OCI-LY7 (cell line): ENCODE measurements at regions not wholly inside any gene's neighbourhood (a gene's known extent, or its start where the extent isn't known, plus 50 kb on each side); places are given as distances from the start of the nearest gene placed in this dataset.
A peak's percentile ranks its signal among the peaks of the same experiment; 100 is the strongest.

Experiments used
- BruUV-seq: library from RNA; stranded (reverse); fragments of 400-500 nt; replicated peaks from 2 replicates; lab custom pipeline; 2021; lab: Mats Ljungman, UMichigan
- CTCF ChIA-PET: fragments of 300-600 bp; sonication (Branson Sonifier 250); formaldehyde crosslinking; loops from one replicate; lab custom pipeline; 2022; ENCODE audit warnings: antibody characterized with exemption; ENCODE audit not compliant: unreplicated experiment; lab: Charles Lee
- POLR2A ChIA-PET: fragments of 300-600 bp; sonication (Branson Sonifier 250); formaldehyde crosslinking; loops from one replicate; lab custom pipeline; 2022; ENCODE audit warnings: antibody characterized with exemption; lab: Charles Lee
- DNase-seq: peaks from one replicate; pipeline ENCODE4 v3.0.0-alpha.2; 2015; ENCODE audit warnings: low spot score
- H2AFZ ChIP-seq: fragments of 200-600 bp; sonication (generic), shearing (Covaris generic); 2 replicates; pipeline ENCODE4 v1.6.1; 2014; ENCODE audit warnings: mild to moderate bottlenecking, antibody characterized with exemption, low read length, moderate library complexity
- H3K27ac ChIP-seq: fragments of 200-600 bp; sonication (generic); 2 replicates; pipeline ENCODE4 v1.5.1; 2014; ENCODE audit warnings: mixed run types, low read depth, mild to moderate bottlenecking, moderate library complexity, low read length, inconsistent platforms; ENCODE audit not compliant: poor library complexity, severe bottlenecking
- H3K36me3 ChIP-seq: fragments of 200-600 bp; sonication (generic); 2 replicates; pipeline ENCODE4 v1.6.1; 2014; ENCODE audit warnings: mild to moderate bottlenecking, antibody characterized with exemption, low read length, moderate library complexity, mixed read lengths; ENCODE audit not compliant: insufficient read depth
- H3K4me1 ChIP-seq: fragments of 200-600 bp; sonication (generic); 2 replicates; pipeline ENCODE4 v1.5.1; 2014; ENCODE audit warnings: mild to moderate bottlenecking, low read length; ENCODE audit not compliant: insufficient read depth, poor library complexity, severe bottlenecking
- H3K4me2 ChIP-seq: fragments of 200-600 bp; sonication (generic); 2 replicates; pipeline ENCODE4 v1.6.1; 2014; ENCODE audit warnings: mild to moderate bottlenecking, low read length
- H3K4me3 ChIP-seq: fragments of 200-600 bp; sonication (generic); 2 replicates; pipeline ENCODE4 v1.5.1; 2014; ENCODE audit warnings: mild to moderate bottlenecking, low read depth, low read length; ENCODE audit not compliant: poor library complexity, severe bottlenecking
- H3K79me2 ChIP-seq: fragments of 200-600 bp; sonication (generic); 2 replicates; pipeline ENCODE4 v1.6.1; 2016; ENCODE audit warnings: low read depth, mild to moderate bottlenecking, low read length, moderate library complexity, mixed read lengths; ENCODE audit not compliant: insufficient read depth
- H3K9me2 ChIP-seq: fragments of 200-600 bp; sonication (generic); 2 replicates; pipeline ENCODE4 v1.6.1; 2016; ENCODE audit warnings: mild to moderate bottlenecking, low read length, mixed read lengths; ENCODE audit not compliant: insufficient read depth
- H3K9me3 ChIP-seq: fragments of 200-600 bp; sonication (generic); 2 replicates; pipeline ENCODE4 v1.6.1; 2014; ENCODE audit warnings: mild to moderate bottlenecking, mixed run types, low read length, mixed read lengths
- H4K20me1 ChIP-seq: fragments of 200-600 bp; sonication (generic); 2 replicates; pipeline ENCODE4 v1.6.1; 2014; ENCODE audit warnings: mild to moderate bottlenecking, antibody characterized with exemption, low read length, moderate library complexity, mixed read lengths; ENCODE audit not compliant: insufficient read depth
- EZH2phosphoT487 ChIP-seq: fragments of 200-600 bp; sonication (generic); IDR thresholded peaks from 2 replicates; pipeline ENCODE4 v1.6.1; 2018; ENCODE audit warnings: low read depth, borderline replicate concordance, mild to moderate bottlenecking, mixed run types, antibody characterized with exemption, low read length, moderate library complexity, mixed read lengths
- intact Hi-C: fragments of 100-400 bp; cut with micrococcal nuclease; formaldehyde crosslinking; loops from one replicate; pipeline ENCODE4 v1.10.0; 2022; ENCODE audit not compliant: unreplicated experiment
- TF ChIP-seq, protein P1 (sequence below): fragments of 200-600 bp; sonication (generic); conservative IDR thresholded peaks from 2 replicates; pipeline ENCODE4 v1.5.1; 2014; ENCODE audit warnings: mild to moderate bottlenecking, antibody characterized with exemption, low read length, moderate library complexity, mixed read lengths

DNA sequence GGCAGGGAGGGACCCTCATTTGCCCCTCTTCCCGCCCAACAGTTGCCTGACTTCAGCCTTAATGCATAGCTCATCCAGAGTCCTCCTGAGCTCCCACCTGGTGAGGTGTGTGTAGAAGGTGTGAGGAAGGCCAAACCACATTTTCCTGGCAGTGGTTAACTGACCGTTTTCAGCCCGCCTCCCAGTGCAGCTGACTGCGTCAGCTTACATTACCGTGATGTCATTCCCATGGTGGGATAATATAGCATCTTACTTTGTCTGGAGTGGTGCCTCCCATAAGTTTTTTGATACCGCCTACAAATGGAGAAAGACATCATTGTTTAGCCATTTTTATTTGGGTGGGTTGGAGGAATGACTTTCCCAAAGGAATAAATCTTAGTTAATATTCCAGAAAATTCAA is 151.9 kb downstream of the C9orf152 start:
- H3K4me2 ChIP-seq, result peak overlapping the region; percentile 36
- TF ChIP-seq, protein P1, sequence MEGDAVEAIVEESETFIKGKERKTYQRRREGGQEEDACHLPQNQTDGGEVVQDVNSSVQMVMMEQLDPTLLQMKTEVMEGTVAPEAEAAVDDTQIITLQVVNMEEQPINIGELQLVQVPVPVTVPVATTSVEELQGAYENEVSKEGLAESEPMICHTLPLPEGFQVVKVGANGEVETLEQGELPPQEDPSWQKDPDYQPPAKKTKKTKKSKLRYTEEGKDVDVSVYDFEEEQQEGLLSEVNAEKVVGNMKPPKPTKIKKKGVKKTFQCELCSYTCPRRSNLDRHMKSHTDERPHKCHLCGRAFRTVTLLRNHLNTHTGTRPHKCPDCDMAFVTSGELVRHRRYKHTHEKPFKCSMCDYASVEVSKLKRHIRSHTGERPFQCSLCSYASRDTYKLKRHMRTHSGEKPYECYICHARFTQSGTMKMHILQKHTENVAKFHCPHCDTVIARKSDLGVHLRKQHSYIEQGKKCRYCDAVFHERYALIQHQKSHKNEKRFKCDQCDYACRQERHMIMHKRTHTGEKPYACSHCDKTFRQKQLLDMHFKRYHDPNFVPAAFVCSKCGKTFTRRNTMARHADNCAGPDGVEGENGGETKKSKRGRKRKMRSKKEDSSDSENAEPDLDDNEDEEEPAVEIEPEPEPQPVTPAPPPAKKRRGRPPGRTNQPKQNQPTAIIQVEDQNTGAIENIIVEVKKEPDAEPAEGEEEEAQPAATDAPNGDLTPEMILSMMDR, result no peak
- no peak for TF ChIP-seq EZH2phosphoT487
- H3K79me2 ChIP-seq, result peaks cover 100% of the 10 kb centered on the region
- CTCF ChIA-PET, result no interaction called here
- no peaks in the 10 kb centered on the region for H3K9me2 ChIP-seq
- H3K9me3 ChIP-seq, result no peaks in the 10 kb centered on the region
- no peak for DNase-seq
- intact Hi-C loops, result no loop called here
- BruUV-seq, result no TSS peak
- POLR2A ChIA-PET, result interaction anchor here (0.6 to 2.8 kb wide), 7 partner anchors 10 to 168 kb away, joined by 3 to 14 read pairs (median 4); no protein-coding TSS in a partner anchor
- no peak overlapping the region for H3K27ac ChIP-seq
- no peak overlapping the region for H2AFZ ChIP-seq
- H4K20me1 ChIP-seq, result no peaks in the 10 kb centered on the region
- peaks cover 89% of the 10 kb centered on the region for H3K36me3 ChIP-seq
- H3K4me1 ChIP-seq, result peaks cover 65% of the 10 kb centered on the region
- H3K4me3 ChIP-seq, result no peak overlapping the region

DNA sequence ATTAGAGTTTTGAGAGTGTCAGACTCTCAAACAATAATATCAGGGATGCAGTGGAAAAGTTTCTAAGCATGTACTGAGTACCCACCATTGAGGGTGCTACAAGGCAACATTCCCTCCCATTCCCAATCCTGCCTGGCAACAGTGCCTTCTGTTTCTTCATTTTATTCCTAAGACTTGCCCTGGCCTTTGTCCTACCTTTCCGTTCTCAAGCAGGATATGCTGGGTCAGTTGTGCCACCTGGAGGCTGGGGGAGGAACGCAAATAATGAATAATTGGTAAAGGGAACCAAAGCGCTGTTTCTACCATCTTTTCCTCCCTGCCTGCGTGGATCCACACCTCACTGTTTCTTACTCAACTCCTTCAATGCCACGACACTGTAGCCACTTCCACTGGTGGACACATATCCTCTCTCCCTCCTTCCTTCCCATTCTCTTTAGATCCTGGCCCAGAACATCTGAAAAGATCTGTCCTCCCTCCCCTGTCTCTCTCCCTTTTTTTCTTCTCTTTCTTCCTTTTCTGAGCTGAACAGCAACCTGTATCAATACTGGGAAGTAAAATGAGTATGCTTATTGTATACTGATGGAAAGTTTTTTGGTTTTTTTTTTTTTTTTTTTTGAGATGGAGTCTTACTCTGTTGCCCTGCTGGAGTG is 149.5 kb downstream of the C9orf152 start:
- H3K27ac ChIP-seq, result peak overlapping the region; percentile 48
- H3K9me2 ChIP-seq, result no peaks in the 10 kb centered on the region
- peaks cover 91% of the 10 kb centered on the region for H3K36me3 ChIP-seq
- intact Hi-C loops, result loop anchor here (1.0 to 2.0 kb wide), 4 partner anchors 84 to 155 kb away; no protein-coding TSS in a partner anchor
- ChIA-PET CTCF (interaction anchor here (1.0 to 1.5 kb wide), 5 partner anchors 85 to 152 kb away, joined by 3 to 5 read pairs (median 3); no protein-coding TSS in a partner anchor), POLR2A (interaction anchor here (1.1 to 2.9 kb wide), 6 partner anchors 89 to 155 kb away, joined by 3 to 14 read pairs (median 9); no protein-coding TSS in a partner anchor)
- DNase-seq, result peak; percentile 70
- peak overlapping the region; percentile 61 for H3K4me2 ChIP-seq
- TF ChIP-seq, protein P1, result peak; percentile 89
- TF ChIP-seq EZH2phosphoT487, result no peak
- H2AFZ ChIP-seq, result no peak overlapping the region
- H3K4me1 ChIP-seq, result peaks cover 44% of the 10 kb centered on the region
- BruUV-seq, result no TSS peak
- H4K20me1 ChIP-seq, result no peaks in the 10 kb centered on the region
- H3K4me3 ChIP-seq, result peak overlapping the region; percentile 23
- no peaks in the 10 kb centered on the region for H3K9me3 ChIP-seq
- H3K79me2 ChIP-seq, result peaks cover 99% of the 10 kb centered on the region

DNA sequence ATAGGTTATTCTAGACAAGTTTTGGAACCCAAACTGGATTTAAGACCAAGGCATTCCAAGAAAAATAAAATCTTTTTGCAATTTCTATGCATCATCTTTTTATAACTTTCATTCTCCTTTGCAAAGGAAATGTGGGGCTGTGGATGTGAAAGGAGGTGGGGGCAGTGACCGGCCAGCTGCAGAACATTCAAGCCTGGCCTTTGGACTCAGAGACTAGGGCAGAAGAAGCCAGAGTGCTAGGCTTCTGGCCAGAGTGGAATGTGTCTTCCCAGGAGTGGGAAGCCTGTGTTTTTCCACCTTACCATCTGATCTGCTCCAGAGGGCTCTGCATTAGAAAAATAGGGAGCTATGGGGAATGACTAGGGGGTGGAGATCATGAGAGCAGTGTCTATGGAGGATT is 148.5 kb downstream of the C9orf152 start:
- H3K9me2 ChIP-seq, result no peaks in the 10 kb centered on the region
- H3K4me1 ChIP-seq, result peaks cover 46% of the 10 kb centered on the region
- no TSS peak for BruUV-seq
- no peaks in the 10 kb centered on the region for H3K9me3 ChIP-seq
- H3K4me3 ChIP-seq, result no peak overlapping the region
- H3K79me2 ChIP-seq, result peaks cover 99% of the 10 kb centered on the region
- no peak for DNase-seq
- H3K4me2 ChIP-seq, result no peak overlapping the region
- no peak overlapping the region for H2AFZ ChIP-seq
- intact Hi-C loops, result loop anchor here (2.0 kb wide), 2 partner anchors 83 to 93 kb away; no protein-coding TSS in a partner anchor
- POLR2A ChIA-PET, result interaction anchor here (1.3 to 2.9 kb wide), 4 partner anchors 88 to 156 kb away, joined by 3 to 13 read pairs (median 6); no protein-coding TSS in a partner anchor
- H4K20me1 ChIP-seq, result no peaks in the 10 kb centered on the region
- H3K27ac ChIP-seq, result no peak overlapping the region
- CTCF ChIA-PET, result interaction anchor here (1.4 kb wide), 1 partner anchor 94 kb away, joined by 3 read pairs; no protein-coding TSS in a partner anchor
- peaks cover 94% of the 10 kb centered on the region for H3K36me3 ChIP-seq
- TF ChIP-seq, protein P1, result no peak
- no peak for TF ChIP-seq EZH2phosphoT487
